ENCODE measurements at regions not wholly inside any gene's neighbourhood (a gene's known extent, or its start where the extent isn't known, plus 50 kb on each side); places are given as distances from the start of the nearest gene placed in this dataset.
"Not testable (repeated sequence)": the region's sequence is repeated elsewhere in the genome, so short reads cannot be mapped to it uniquely, and the experiment has no call there.

DNA sequence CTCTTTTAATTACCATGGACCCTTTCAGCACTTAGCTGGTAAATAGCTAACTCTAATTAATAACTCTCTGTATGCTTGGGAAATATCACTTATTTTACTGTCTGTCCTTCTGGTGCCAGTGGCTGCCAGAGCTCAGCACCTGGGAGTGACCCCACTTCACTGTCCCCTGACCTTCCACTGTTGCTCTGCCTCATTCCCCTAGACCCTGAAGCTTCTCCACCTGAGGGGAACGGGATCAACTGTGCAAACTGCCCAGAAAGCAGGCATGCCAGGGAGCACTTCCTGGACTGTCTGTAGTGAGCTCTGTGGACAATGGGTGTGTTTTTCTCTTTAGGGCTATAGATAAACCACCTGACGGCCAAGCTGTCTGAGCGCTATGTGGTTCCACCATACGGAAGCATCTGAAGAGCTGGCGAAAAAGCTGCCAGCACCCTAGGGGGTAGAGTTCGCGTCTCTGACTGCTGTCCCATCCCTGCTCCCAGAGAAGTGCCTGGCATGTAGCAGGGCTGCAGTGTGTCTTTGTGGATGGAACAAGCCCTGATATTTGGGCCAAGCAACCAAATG, 106.3 kb upstream of the FOXA2 start:
- DNase-seq (ENCODE audit: low read depth in 2 of 2): no peak

DNA sequence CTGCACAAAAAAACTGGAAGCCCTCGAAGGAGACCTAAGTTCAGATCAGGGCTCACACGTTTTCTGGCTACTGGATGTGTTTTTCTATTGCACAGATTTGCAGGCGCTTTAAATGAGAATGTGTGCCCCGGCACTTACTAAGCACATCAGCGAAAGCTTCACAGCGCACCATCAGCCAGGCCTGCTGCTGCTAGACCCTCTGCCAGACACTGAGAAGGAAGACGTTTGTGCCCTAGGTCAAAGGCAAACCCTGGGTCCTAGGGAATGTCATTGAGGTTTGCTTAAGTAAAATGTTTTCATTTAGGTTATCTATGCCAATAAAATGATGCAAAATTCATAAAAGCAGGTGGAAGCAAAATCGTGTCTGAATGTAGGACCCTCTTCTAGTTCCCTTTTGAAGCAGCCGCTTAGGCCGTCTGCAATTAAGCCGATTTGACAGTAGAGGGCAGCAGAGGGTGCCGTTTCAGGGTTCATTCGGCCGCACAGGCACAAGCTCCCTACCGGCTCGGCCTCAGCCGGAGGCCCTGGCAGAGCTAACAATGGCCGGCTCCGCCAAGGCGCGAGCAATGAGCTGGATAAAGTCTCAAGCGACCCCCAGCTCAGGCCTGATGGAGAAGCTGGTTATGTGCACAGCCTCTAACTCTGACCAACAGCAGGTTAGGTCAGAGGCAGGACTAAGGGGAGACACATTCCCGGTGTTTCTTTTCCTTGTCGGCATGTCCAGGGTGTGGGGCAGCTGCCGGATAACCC, 107.2 kb upstream of the FOXA2 start:
- DNase-seq (ENCODE audit: low read depth in 2 of 2): peak; percentile 18 to 24

GRCh38 chr20:22692119-22692475, 107.7 kb upstream of the FOXA2 start:
- no peak for DNase-seq (ENCODE audit: low read depth in 2 of 2)

DNA sequence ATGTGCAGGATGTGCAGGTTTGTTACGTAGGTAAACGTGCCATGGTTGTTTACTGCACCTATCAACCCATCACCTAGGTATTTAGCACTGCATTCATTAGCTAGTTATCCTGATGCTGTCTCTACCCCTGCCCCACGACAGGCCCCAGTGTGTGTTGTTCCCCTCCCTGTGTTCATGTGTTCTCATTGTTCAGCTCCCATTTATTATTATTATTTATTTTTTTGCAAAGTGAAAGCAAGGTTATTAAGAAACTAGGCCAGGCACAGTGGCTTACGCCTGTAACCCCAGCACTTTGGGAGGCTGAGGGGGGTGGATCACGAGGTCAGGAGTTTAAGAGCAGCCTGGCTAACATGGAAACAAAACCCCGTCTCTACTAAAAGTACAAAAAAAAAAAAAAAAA, 108.2 kb upstream of the FOXA2 start:
- DNase-seq (ENCODE audit: low read depth in 2 of 2): not testable (repeated sequence)

DNA sequence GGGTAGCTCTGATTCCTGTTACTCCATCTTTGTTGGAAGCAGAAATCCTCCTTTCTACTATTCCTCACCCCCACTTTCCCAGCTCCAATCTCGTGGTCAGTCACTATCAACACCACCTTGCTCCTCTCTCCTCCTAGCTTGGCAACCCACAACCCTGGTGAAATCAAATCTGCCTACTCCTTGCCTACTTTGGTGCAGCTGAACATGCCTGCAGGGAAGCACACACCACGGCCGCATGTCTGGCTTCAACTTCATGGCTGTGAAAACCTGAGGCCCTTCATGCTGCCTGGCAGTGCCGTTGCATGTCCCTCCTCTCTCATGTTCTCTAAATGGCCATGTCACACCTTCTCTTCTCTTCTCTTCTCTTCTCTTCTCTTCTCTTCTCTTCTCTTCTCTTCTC, 112.4 kb upstream of the FOXA2 start:
- DNase-seq (ENCODE audit: low read depth in 2 of 2): no peak

DNA sequence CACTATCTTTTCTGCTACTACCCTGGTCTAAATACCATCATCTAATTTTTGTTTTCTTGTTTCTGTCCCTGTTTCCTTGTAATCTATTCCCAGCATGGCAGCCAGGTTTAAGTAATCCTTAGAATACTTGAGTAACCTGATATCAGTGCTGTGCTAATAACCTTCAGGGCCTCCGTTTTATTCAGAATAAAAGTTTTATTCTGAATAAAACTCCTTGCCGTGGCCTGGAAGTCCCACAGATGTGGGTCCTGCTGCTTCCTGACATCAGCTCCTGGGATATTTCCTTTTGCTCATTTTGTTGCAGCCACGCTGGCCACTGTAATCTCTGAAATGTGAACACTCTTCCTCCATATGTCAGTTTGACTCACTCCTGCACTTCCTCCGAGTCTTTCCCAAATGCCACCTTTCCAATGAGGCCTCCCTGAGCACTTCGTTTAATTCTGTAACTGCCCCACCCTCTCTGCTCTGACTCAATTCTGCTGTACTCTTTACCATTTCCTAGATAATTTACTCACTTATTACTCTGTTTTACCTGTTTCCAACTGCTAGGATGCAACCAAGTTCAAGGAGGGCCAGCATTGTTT, 114.0 kb upstream of the FOXA2 start:
- no peak for DNase-seq (ENCODE audit: low read depth in 2 of 2)

GRCh38 chr20:22699396-22699795, 115.0 kb upstream of the FOXA2 start:
- no peak for DNase-seq (ENCODE audit: low read depth in 2 of 2)

GRCh38 chr20:22700367-22700766, 116.0 kb upstream of the FOXA2 start:
- DNase-seq (ENCODE audit: low read depth in 2 of 2): no peak

GRCh38 chr20:22701679-22702308, 117.4 kb upstream of the FOXA2 start:
- no peak for DNase-seq (ENCODE audit: low read depth in 2 of 2)

DNA sequence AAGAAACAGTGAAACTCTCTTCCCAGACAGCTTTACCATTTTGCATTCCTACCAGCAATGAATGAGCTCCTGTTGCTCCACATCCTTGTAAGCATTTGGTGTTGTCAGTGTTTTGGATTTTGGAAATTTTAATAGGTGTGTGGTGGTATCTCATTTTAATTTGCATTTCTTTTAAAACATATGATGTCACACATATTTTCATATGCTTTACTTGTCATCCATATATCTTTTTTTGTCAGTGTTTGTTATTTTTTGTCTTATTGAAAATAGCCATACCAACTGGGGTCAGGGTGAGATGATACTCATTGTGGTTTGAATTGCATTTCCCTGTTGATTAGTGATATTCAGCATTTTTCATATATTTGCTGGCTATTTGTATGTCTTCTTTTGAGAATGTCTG, 119.5 kb upstream of the FOXA2 start:
- DNase-seq (ENCODE audit: low read depth in 2 of 2): no peak

DNA sequence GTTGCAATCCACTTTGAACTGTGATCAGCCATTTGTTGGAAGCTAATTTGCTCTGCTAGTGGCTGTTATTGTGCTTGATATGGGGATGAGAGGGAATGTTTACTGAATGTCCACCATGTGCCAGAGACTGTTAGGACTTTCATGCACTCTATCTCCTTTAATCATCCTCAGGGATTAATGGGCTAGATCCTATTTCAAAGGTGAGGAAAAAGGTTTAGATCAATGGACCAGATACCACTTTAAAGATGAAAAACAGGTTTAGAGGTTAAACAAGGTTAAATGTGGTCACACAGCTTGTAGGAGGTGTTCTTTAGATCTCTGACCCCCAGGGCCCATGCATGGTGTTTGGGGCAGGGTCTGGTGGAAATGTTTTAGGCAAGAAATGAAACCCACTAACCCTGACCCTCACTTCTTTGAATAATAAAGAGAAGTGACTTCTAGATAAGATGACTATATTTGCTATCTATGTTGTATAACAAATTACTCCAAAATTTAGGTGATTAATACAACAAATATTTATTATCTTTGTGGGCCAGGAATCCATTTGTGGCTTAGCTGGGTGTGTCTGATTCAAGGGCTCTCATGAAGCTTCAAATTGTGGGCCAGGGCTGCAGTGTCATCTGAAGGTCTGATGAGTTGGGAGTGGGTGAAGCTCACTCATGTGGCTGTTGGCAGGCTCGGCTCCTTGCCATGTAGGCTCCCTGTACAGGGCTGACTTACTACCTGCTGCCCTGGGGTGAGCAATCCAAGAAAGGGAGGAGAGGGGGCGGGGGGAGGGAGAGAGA, 127.8 kb upstream of the FOXA2 start:
- DNase-seq (ENCODE audit: low read depth in 2 of 2): no peak

- no peak for DNase-seq (ENCODE audit: low read depth in 2 of 2)
Observed at GRCh38 chr20:22716821-22717351, 132.5 kb upstream of the FOXA2 start.

GRCh38 chr20:22717466-22717865, 133.1 kb upstream of the FOXA2 start:
- DNase-seq (ENCODE audit: low read depth in 2 of 2): no peak

DNA sequence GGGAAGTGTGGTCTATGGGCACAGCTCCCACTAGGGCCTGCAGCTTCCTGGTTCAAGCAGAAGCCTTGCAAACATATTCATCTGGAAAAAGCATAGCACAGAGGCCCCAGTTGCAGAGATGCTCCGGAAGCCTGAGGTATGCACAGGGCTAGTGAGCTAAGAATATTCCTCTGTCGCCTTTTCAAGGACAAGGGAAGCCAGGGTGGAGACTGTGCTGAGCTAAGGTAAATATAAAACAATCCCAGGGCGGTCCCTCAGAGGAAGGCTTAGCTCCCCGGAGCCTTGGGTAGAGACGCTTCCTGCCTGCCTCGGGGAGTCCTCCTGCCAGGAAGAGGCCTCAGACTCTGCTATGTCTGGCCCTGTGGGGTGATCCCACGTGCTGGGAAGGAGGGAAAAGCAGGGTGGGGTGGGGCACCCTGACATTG, 134.8 kb upstream of the FOXA2 start:
- DNase-seq (ENCODE audit: low read depth in 2 of 2): no peak

GRCh38 chr20:22720206-22720605, 135.8 kb upstream of the FOXA2 start:
- no peak for DNase-seq (ENCODE audit: low read depth in 2 of 2)

GRCh38 chr20:22722811-22723210, 138.4 kb upstream of the FOXA2 start:
- no peak for DNase-seq (ENCODE audit: low read depth in 2 of 2)

- DNase-seq (ENCODE audit: low read depth in 2 of 2): no peak
Observed at GRCh38 chr20:22723659-22724058, 139.3 kb upstream of the FOXA2 start.

GRCh38 chr20:22728146-22728745, 143.9 kb upstream of the FOXA2 start:
- no peak for DNase-seq (ENCODE audit: low read depth in 2 of 2)

DNA sequence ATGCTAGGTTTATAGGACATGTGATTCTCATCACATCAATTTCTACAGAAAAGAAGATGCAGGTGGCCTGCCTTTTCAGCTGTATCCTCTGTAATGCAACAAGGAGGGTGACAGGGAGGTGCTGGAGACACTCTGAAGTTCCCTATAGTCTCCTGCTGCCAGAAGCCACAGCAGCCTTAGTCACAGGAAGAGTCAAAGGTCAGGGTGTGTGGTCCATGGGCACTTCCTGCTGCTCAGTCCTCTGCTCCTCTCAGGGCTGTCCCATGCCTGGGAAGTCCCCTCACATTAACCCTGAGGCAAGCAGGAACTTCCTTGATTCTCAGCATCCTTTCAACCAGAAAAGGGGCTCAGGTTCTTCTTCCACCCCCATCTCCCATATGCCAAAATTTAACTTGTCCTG, 144.8 kb upstream of the FOXA2 start:
- DNase-seq (ENCODE audit: low read depth in 2 of 2): no peak

- DNase-seq (ENCODE audit: low read depth in 2 of 2): no peak
Observed at GRCh38 chr20:22729616-22730236, 145.4 kb upstream of the FOXA2 start.

- no peak for DNase-seq (ENCODE audit: low read depth in 2 of 2)
Observed at GRCh38 chr20:22732751-22733150, 148.4 kb upstream of the FOXA2 start.
